Activated CD8-positive, alpha-beta T cell treated with anti-CD3 and anti-CD28 coated beads, Interleukin-2, amount 10 ng/mL, durations not matched to agents 7 days and 5 days (primary cell): ENCODE measurements at regions not wholly inside any gene's neighbourhood (a gene's known extent, or its start where the extent isn't known, plus 50 kb on each side); places are given as distances from the start of the nearest gene placed in this dataset.

Source experiments
- ATAC-seq: fragments of 150-1000 bp; cut with Tn5 transposase; one replicate; pipeline ENCODE4 v1.10.0; 2021; ENCODE audit warnings: moderate library complexity
- CTCF ChIA-PET: fragments of 350-600 bp; sonication (Branson Sonifier 250); formaldehyde crosslinking; loops from one replicate; lab custom pipeline; 2021; ENCODE audit warnings: antibody characterized with exemption; lab: Charles Lee
- POLR2A ChIA-PET: fragments of 350-600 bp; sonication (Branson Sonifier 250); formaldehyde crosslinking; loops from one replicate; lab custom pipeline; 2021; ENCODE audit warnings: antibody characterized with exemption; lab: Charles Lee
- DNase-seq: peaks from one replicate; pipeline ENCODE4 v3.0.0-alpha.2; 2020
- H3K27ac Mint-ChIP-seq: one replicate; pipeline ENCODE4 v1.8.0; 2021; ENCODE audit warnings: mild to moderate bottlenecking, mixed read lengths
- H3K27me3 Mint-ChIP-seq: one replicate; pipeline ENCODE4 v1.8.0; 2021; ENCODE audit warnings: low read depth, mixed read lengths
- H3K36me3 Mint-ChIP-seq: one replicate; pipeline ENCODE4 v1.8.0; 2021; ENCODE audit warnings: low read depth, mixed read lengths
- H3K4me1 Mint-ChIP-seq: one replicate; pipeline ENCODE4 v1.8.0; 2021; ENCODE audit warnings: low read depth, mixed read lengths
- H3K4me3 Mint-ChIP-seq: one replicate; pipeline ENCODE4 v1.8.0; 2021; ENCODE audit warnings: mild to moderate bottlenecking, mixed read lengths
- H3K9me3 Mint-ChIP-seq: one replicate; pipeline ENCODE4 v1.8.0; 2022; ENCODE audit warnings: mixed read lengths; ENCODE audit not compliant: insufficient read depth

DNA sequence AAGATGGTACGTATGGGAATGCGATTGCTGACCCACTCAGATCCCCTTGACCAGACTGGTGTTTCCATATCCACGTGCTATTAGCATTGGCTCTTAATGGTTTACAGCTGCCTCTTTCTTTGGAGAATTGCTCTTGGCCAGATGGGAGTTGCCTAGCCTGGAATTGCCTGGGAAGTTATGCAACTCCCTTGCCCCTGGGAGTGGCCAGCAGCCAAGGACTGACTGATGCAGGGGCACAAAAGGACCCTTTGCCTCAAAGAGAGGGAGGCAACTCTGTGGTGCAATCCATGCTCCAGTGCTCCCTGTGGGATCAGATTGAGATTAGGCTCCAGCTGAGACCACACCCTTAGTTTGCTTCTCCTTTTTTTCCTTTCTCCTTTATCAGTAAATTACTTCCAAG, 203.5 kb upstream of the JAG1 start:
- no peak for ATAC-seq
- H3K36me3 Mint-ChIP-seq, result no peaks in the 10 kb centered on the region
- no peak overlapping the region for H3K4me3 Mint-ChIP-seq
- no peaks in the 10 kb centered on the region for H3K27me3 Mint-ChIP-seq
- H3K27ac Mint-ChIP-seq, result no peak overlapping the region
- H3K4me1 Mint-ChIP-seq, result no peaks in the 10 kb centered on the region
- POLR2A ChIA-PET, result no interaction called here
- H3K9me3 Mint-ChIP-seq, result peaks cover 5% of the 10 kb centered on the region
- CTCF ChIA-PET, result no interaction called here
- DNase-seq, result no peak

DNA sequence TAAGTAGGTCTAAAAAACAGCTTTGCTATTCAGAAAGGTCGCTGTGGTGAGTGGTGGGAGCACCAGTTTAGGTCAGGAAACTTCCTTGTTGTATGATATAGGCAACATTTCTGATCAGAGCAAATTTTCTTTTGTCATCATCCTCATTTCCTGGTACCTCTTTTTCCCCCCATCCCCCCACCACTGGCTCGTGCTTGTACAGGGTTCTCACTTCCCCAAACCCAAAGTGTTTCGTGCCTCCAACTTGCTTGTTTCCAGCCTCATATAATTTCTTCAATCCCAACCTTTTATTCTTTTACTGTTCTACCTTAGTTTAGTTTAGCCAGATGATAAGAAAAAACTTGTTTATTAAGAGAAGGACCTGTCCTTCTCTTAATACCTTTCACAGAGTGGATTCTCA, 209.4 kb upstream of the JAG1 start:
- DNase-seq, result no peak
- ATAC-seq, result no peak
- no peaks in the 10 kb centered on the region for H3K36me3 Mint-ChIP-seq
- no peaks in the 10 kb centered on the region for H3K27me3 Mint-ChIP-seq
- ChIA-PET CTCF (no interaction called here), POLR2A (no interaction called here)
- no peak overlapping the region for H3K4me3 Mint-ChIP-seq
- H3K4me1 Mint-ChIP-seq, result no peaks in the 10 kb centered on the region
- H3K27ac Mint-ChIP-seq, result no peak overlapping the region
- H3K9me3 Mint-ChIP-seq, result peaks cover 4% of the 10 kb centered on the region

DNA sequence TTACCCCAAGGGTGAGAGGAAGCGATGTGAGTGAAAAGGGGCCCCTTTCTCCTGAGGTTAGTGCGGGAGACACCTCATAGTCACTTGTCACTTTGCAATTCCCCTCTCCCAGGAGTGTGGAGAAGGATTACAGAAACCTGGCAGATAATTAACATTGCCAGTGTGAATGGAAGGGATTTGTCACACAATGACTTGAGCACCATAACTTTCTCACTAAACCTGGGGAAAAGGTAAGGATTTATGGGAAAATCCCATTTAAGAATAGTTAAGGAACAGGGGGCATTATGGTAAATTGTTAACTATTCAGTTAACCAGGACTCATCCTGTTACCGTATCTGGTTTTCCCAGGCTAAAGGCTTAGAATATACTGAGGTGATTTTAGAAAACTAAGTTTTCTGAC, 219.5 kb upstream of the JAG1 start:
- ATAC-seq, result no peak
- Mint-ChIP-seq H3K27me3 (no peaks in the 10 kb centered on the region), H3K27ac (no peak overlapping the region), H3K4me1 (no peaks in the 10 kb centered on the region), H3K36me3 (no peaks in the 10 kb centered on the region), H3K9me3 (peaks cover 4% of the 10 kb centered on the region), H3K4me3 (no peak overlapping the region)
- ChIA-PET CTCF (no interaction called here), POLR2A (no interaction called here)
- DNase-seq, result no peak

DNA sequence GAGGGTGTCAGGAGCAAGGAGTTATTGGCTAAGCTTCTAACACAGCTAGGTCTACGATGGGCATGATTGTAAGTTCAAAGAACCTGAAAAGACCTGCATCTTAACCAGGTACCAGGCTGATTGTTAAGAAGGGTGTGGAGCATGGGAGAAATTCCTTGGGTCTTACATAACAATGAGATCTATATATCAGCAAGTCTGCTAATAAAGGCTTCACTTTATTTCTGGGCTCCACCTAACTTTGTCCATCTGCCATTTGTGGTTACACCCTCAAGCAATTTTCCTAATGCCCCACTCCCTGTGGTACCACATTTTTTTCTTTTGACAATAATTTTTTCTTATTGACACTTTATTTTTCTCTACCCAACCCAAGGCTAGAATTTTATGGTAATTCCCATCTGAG, 223.5 kb upstream of the JAG1 start:
- Mint-ChIP-seq H3K9me3 (no peaks in the 10 kb centered on the region), H3K4me3 (no peak overlapping the region), H3K27ac (no peak overlapping the region), H3K27me3 (no peaks in the 10 kb centered on the region), H3K36me3 (no peaks in the 10 kb centered on the region), H3K4me1 (no peaks in the 10 kb centered on the region)
- ChIA-PET CTCF (no interaction called here), POLR2A (interaction anchor here (0.6 kb wide), 1 partner anchor 104 kb away, joined by 3 read pairs; no protein-coding TSS in a partner anchor)
- ATAC-seq, result no peak
- DNase-seq, result no peak

DNA sequence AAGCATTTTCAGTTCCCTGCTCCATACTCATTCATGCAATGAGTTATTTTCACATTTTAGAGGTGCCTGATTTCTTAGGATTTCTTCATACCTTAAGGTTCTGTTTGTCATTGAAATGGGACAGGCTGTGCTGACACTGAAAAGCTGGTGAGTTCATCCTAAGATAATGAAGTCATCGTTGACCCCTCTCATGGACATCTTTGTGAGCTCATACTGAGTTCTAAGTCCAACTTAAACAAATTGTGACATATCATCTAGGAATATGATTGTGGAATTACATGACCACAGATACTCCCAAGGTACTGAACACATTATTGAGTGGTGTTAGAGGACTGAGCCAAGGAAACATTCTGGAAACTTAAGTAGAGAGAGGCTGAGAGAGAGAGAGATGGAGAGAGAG, 224.8 kb upstream of the JAG1 start:
- ATAC-seq (no peak), DNase-seq (no peak)
- POLR2A ChIA-PET, result no interaction called here
- H3K9me3 Mint-ChIP-seq, result no peaks in the 10 kb centered on the region
- no peaks in the 10 kb centered on the region for H3K27me3 Mint-ChIP-seq
- CTCF ChIA-PET, result no interaction called here
- no peak overlapping the region for H3K27ac Mint-ChIP-seq
- H3K4me1 Mint-ChIP-seq, result no peaks in the 10 kb centered on the region
- no peaks in the 10 kb centered on the region for H3K36me3 Mint-ChIP-seq
- no peak overlapping the region for H3K4me3 Mint-ChIP-seq

DNA sequence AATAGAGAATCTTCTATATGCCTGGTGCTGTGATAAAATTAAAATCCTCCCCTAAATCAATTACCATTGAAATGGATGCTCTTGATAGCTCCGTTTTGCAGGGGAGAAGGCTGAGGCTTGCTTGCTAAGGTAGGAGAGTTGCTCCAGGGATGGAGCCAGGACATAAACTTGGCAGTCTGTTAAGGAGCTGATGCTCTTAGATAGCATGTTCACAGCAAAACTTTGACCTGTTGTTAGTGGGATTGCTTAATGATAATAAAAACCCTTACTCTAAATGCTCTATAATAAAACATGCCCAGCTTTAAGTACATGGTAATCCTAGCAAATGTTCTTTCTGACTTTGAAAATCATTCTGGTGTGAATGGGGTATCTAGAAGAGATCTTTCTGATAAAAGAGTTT, 228.4 kb upstream of the JAG1 start:
- no peak for DNase-seq
- POLR2A ChIA-PET, result no interaction called here
- Mint-ChIP-seq H3K27me3 (no peaks in the 10 kb centered on the region), H3K27ac (no peak overlapping the region), H3K36me3 (no peaks in the 10 kb centered on the region), H3K9me3 (no peaks in the 10 kb centered on the region), H3K4me3 (no peak overlapping the region), H3K4me1 (no peaks in the 10 kb centered on the region)
- ATAC-seq, result no peak
- CTCF ChIA-PET, result no interaction called here

DNA sequence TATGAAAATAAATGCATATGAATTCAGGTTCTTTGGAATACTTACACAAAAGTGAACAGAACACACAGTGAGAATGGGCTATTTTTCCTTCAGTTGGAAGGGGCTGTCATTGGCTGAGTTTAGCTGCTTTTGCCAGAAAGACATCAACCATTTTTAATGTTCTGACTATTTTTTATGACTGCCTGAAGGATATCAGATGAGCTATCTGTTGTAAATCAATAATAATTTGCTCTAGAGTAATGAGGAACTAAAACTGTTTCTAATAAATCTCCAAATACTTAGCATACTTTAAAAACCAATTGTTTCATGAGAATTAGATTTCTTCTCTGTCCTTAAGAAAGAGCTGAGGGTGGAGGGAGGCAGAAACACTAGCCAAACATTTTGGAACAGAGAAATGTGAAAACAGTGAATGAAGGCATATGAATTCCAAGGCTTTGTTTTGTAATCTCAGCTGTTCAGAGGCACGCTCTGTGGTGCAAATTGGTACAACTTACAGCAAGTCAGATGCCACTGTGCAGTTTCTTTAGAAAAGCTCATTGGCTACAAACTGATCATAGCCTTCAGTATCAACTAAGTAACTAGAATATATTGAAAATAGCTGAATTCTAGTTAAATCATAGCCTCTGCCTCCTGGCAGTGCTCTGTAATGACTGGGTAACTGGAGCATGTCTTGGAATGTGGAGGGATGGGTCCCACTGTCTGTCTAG, 228.9 kb upstream of the JAG1 start:
- H3K4me3 Mint-ChIP-seq, result no peak overlapping the region
- ChIA-PET POLR2A (no interaction called here), CTCF (no interaction called here)
- DNase-seq, result no peak
- H3K27ac Mint-ChIP-seq, result no peak overlapping the region
- H3K36me3 Mint-ChIP-seq, result no peaks in the 10 kb centered on the region
- no peak for ATAC-seq
- H3K9me3 Mint-ChIP-seq, result no peaks in the 10 kb centered on the region
- no peaks in the 10 kb centered on the region for H3K4me1 Mint-ChIP-seq
- no peaks in the 10 kb centered on the region for H3K27me3 Mint-ChIP-seq

DNA sequence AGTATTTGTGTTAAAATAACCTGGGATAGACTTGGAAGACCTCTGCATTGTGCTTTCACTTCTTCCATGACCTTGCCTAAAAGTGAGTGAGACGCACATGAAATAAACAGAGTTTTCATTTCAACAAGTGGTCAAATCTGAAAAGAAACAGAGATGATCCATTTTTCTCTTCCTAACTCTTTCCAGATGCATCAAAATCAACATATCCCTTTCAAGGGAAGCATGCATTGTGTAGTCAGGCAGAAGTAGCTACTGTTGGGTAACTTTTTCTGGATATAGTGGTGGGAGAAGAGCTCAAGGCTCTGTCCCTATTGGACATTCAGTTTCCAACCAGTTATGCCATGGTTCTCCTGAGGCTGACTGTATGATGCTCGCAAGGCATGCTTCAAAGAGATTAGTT, 233.0 kb upstream of the JAG1 start:
- Mint-ChIP-seq H3K27ac (no peak overlapping the region), H3K36me3 (no peaks in the 10 kb centered on the region), H3K9me3 (no peaks in the 10 kb centered on the region), H3K4me1 (no peaks in the 10 kb centered on the region), H3K27me3 (no peaks in the 10 kb centered on the region), H3K4me3 (no peak overlapping the region)
- POLR2A ChIA-PET, result no interaction called here
- no peak for ATAC-seq
- DNase-seq, result no peak
- CTCF ChIA-PET, result no interaction called here

DNA sequence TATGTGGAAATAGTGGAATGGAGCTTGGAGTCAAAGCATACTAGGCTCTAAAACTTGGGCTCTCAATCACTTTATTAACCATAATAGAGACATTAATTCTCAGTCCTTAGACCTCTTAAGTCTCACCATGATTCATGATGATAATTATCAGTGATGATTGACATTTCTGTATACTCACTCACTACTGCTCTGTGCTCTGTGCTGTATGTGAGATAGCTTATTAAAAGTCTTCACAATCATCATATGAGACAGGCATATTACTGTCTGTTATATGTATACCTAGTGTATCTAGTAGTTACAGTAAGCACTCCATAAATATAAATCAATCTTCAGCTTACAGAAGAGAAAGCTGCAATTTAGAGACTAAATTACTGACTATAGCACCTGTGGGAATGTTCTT, 236.0 kb upstream of the JAG1 start:
- no peaks in the 10 kb centered on the region for H3K27me3 Mint-ChIP-seq
- H3K4me1 Mint-ChIP-seq, result no peaks in the 10 kb centered on the region
- CTCF ChIA-PET, result no interaction called here
- H3K4me3 Mint-ChIP-seq, result no peak overlapping the region
- no peaks in the 10 kb centered on the region for H3K9me3 Mint-ChIP-seq
- no peaks in the 10 kb centered on the region for H3K36me3 Mint-ChIP-seq
- DNase-seq (no peak), ATAC-seq (no peak)
- no peak overlapping the region for H3K27ac Mint-ChIP-seq
- POLR2A ChIA-PET, result no interaction called here

DNA sequence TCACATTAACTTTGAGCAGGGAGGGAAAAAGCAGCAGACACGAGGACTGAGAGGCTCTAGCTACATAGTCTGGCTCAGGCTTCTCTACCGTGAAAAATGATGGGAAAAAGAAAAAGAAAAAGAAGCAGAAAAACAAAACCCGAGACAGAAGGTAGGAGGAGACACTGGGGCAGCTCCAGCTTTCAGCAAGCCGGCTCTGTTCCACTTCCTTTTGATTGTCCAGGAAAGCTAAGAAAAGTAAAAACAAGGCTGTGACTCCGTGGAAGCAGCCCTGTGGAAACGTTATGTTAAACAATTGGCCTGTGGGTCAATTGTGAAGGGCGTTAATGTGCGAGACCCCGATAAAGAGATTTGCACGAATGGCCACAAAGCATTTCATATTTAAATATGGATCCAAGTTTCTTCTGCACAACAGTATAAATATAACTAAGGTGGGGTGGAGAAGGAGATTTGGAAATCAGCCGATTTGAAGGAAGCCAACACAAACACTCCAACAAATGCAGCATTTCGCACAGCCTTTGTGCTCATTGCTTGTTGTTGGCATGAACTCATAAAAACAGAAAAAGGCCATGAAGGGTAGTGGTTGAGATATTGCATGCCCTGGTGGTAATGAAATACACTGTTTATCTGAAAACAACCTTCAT, 236.9 kb upstream of the JAG1 start:
- Mint-ChIP-seq H3K4me1 (no peaks in the 10 kb centered on the region), H3K4me3 (no peak overlapping the region), H3K27ac (no peak overlapping the region), H3K36me3 (no peaks in the 10 kb centered on the region), H3K27me3 (no peaks in the 10 kb centered on the region), H3K9me3 (no peaks in the 10 kb centered on the region)
- ATAC-seq (no peak), DNase-seq (no peak)
- CTCF ChIA-PET, result no interaction called here
- POLR2A ChIA-PET, result no interaction called here

DNA sequence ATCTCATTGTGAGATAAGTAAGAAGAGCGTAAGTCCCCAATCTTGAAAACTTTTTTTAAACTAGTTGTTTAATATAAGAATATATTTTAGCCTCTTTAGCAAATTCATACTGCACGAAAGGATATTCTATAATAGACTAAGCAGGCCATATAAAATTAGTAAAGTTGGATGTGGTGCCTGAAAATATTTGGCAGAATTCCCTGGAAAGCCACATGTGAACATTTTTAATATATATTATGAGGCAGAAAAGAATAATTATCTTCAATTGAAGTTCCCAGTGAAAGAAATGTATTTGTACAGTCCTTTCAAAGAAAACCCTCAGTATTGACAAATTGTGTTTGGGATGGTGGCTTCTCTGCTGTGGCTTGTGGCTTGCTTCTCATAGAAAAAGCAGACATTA, 237.5 kb upstream of the JAG1 start:
- H3K9me3 Mint-ChIP-seq, result no peaks in the 10 kb centered on the region
- CTCF ChIA-PET, result no interaction called here

DNA sequence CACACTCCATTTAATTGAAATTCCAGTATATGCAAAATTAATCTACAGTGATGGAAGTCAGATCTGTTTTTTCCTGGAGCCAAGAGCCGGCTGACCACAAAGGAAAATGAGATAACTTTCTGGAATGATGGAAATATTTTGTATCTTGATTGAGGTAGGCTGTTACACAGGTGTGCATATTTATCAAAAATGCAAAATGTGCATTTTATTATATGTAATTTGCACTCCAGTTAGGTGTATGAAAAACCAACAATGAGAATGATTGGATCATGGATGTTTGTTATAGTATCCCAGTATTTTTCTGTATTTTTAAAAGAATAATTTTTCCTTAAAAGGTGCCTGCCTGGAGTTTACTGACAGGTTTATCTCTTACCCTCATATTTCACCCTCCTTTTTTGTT, 242.0 kb upstream of the JAG1 start:
- ChIA-PET POLR2A (no interaction called here), CTCF (no interaction called here)
- no peaks in the 10 kb centered on the region for H3K27me3 Mint-ChIP-seq
- no peak overlapping the region for H3K27ac Mint-ChIP-seq
- H3K36me3 Mint-ChIP-seq, result no peaks in the 10 kb centered on the region
- H3K9me3 Mint-ChIP-seq, result no peaks in the 10 kb centered on the region
- H3K4me1 Mint-ChIP-seq, result no peaks in the 10 kb centered on the region
- DNase-seq (no peak), ATAC-seq (no peak)
- H3K4me3 Mint-ChIP-seq, result no peak overlapping the region

More for the DNA sequence above, 237.5 kb upstream of the JAG1 start:
- ATAC-seq, result no peak
- Mint-ChIP-seq H3K27ac (no peak overlapping the region), H3K4me1 (no peaks in the 10 kb centered on the region), H3K36me3 (no peaks in the 10 kb centered on the region), H3K4me3 (no peak overlapping the region), H3K27me3 (no peaks in the 10 kb centered on the region)
- POLR2A ChIA-PET, result no interaction called here
- no peak for DNase-seq

DNA sequence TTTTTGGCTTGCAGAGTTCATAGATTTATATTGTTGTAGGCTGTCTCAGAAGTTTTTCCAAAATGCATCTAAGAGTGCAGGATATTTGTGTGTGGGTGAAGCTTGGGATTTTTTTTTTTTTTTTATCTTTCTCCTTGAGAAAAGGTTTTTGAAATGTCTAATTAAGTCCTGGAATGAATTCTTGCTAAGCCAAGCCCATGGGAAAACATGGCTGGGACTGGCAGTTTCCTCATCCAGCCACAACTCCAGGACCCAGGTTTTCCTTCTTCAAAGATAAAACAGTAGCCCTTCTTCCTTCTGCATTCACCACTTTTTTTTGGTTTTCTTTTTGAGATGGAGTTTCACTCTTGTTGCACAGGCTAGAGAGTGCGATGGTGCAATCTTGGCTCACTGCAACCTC, 242.5 kb upstream of the JAG1 start:
- no peak for DNase-seq
- no peaks in the 10 kb centered on the region for H3K36me3 Mint-ChIP-seq
- POLR2A ChIA-PET, result no interaction called here

More for the DNA sequence above, 242.5 kb upstream of the JAG1 start:
- no peak overlapping the region for H3K4me3 Mint-ChIP-seq
- H3K27me3 Mint-ChIP-seq, result no peaks in the 10 kb centered on the region
- ATAC-seq, result no peak
- no peaks in the 10 kb centered on the region for H3K9me3 Mint-ChIP-seq
- no peaks in the 10 kb centered on the region for H3K4me1 Mint-ChIP-seq
- CTCF ChIA-PET, result no interaction called here
- H3K27ac Mint-ChIP-seq, result no peak overlapping the region
